Neural progenitor cell (in vitro differentiated cells): ENCODE measurements at regions not wholly inside any gene's neighbourhood (a gene's known extent, or its start where the extent isn't known, plus 50 kb on each side); places are given as distances from the start of the nearest gene placed in this dataset.

Experiments
- DNase-seq: peaks from one replicate; pipeline ENCODE4 v3.0.0-alpha.2; 2016; ENCODE audit warnings: low spot score
- H2AFZ ChIP-seq: fragments of 200-600 bp; sonication (generic); replicated peaks from 2 replicates; pipeline ENCODE4 v1.6.1; 2016; ENCODE audit warnings: antibody characterized with exemption
- H3F3A ChIP-seq: fragments of 200-600 bp; sonication (generic); 2 replicates; pipeline ENCODE4 v1.6.1; 2016; ENCODE audit warnings: antibody characterized with exemption, low read depth
- H3K27ac ChIP-seq: fragments of 200-600 bp; sonication (generic); 2 replicates; pipeline ENCODE4 v1.5.1; 2016; ENCODE audit warnings: mild to moderate bottlenecking
- H3K27me3 ChIP-seq: fragments of 200-600 bp; sonication (generic); 2 replicates; pipeline ENCODE4 v1.6.1; 2016; ENCODE audit warnings: mild to moderate bottlenecking, moderate library complexity
- H3K36me3 ChIP-seq: fragments of 200-600 bp; sonication (generic); 2 replicates; pipeline ENCODE4 v1.5.1; 2016
- H3K4me1 ChIP-seq: fragments of 200-600 bp; sonication (generic); 2 replicates; pipeline ENCODE4 v1.6.1; 2016; ENCODE audit warnings: mixed run types
- H3K4me2 ChIP-seq: fragments of 200-600 bp; sonication (generic); 2 replicates; pipeline ENCODE4 v1.6.1; 2016
- H3K4me3 ChIP-seq: fragments of 200-600 bp; sonication (generic); 2 replicates; pipeline ENCODE4 v1.5.1; 2016
- H3K79me2 ChIP-seq: fragments of 200-600 bp; sonication (generic); 2 replicates; pipeline ENCODE4 v1.6.1; 2016; ENCODE audit warnings: low read depth
- H3K9ac ChIP-seq: fragments of 200-600 bp; sonication (generic); 2 replicates; pipeline ENCODE4 v1.6.1; 2016
- H3K9me3 ChIP-seq: fragments of 200-600 bp; sonication (generic); 2 replicates; pipeline ENCODE4 v1.5.1; 2016; ENCODE audit warnings: low read depth
- H4K20me1 ChIP-seq: fragments of 200-600 bp; sonication (generic); 2 replicates; pipeline ENCODE4 v1.6.1; 2016; ENCODE audit warnings: low read depth
- H3K27ac Mint-ChIP-seq: 3 replicates; pipeline ENCODE4 v1.8.0; 2021; ENCODE audit warnings: mixed read lengths
- H3K27me3 Mint-ChIP-seq: 2 replicates; pipeline ENCODE4 v1.8.0; 2022; ENCODE audit warnings: low read depth, mild to moderate bottlenecking, inconsistent platforms, moderate library complexity, mixed read lengths; ENCODE audit not compliant: insufficient read depth
- H3K36me3 Mint-ChIP-seq: 3 replicates; pipeline ENCODE4 v1.8.0; 2021; ENCODE audit warnings: mixed read lengths
- H3K4me1 Mint-ChIP-seq: 3 replicates; pipeline ENCODE4 v1.8.0; 2021; ENCODE audit warnings: mixed read lengths
- H3K4me3 Mint-ChIP-seq: 3 replicates; pipeline ENCODE4 v1.8.0; 2021; ENCODE audit warnings: mild to moderate bottlenecking, moderate library complexity, mixed read lengths
- H3K9me3 Mint-ChIP-seq: 3 replicates; pipeline ENCODE4 v1.8.0; 2020; ENCODE audit warnings: mixed read lengths
- EZH2 ChIP-seq: fragments of 200-600 bp; sonication (generic); IDR thresholded peaks from 2 replicates; pipeline ENCODE4 v1.6.1; 2017; ENCODE audit warnings: antibody characterized with exemption, mild to moderate bottlenecking, moderate library complexity
- EZH2phosphoT487 ChIP-seq: fragments of 200-600 bp; sonication (generic); IDR thresholded peaks from 2 replicates; pipeline ENCODE4 v1.6.1; 2017; ENCODE audit warnings: antibody characterized with exemption
- TF ChIP-seq, protein P1 (sequence below): fragments of 200-600 bp; sonication (generic); IDR thresholded peaks from 2 replicates; pipeline ENCODE4 v1.5.1; 2017; ENCODE audit warnings: antibody characterized with exemption, mild to moderate bottlenecking

DNA sequence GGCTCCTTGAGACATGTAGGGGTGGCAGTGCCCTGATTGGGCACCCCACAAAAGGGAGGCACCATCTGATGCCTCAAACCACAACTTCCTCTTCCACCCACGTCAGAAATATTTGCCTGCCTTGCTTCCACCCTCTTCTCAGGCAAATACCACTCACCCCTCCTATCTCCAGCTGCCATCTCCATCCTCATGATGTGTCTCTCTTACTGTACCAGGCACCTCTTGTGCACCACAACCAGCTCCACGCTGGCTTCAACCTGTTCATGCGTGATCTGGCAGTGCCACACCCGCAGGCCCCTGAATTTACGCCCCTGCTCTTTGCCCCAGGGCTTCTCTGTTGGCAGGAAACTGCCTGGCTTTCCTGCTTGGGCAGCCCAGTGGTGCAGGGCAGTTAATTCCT is 87.8 kb upstream of the HSPA9 start:
- Histone ChIP-seq H2AFZ (no peak overlapping the region), H3K27me3 (no peaks in the 10 kb centered on the region), H3K4me1 (peaks cover 15% of the 10 kb centered on the region), H3K9ac (no peak overlapping the region), H3K79me2 (no peaks in the 10 kb centered on the region), H3K4me2 (no peak overlapping the region), H3K4me3 (no peak overlapping the region), H3K27ac (no peak overlapping the region), H3F3A (peaks cover 4% of the 10 kb centered on the region), H4K20me1 (no peaks in the 10 kb centered on the region), H3K36me3 (no peaks in the 10 kb centered on the region), H3K9me3 (no peaks in the 10 kb centered on the region)
- Mint-ChIP-seq H3K27me3 (peaks cover 2% of the 10 kb centered on the region), H3K27ac (no peak overlapping the region), H3K4me3 (no peak overlapping the region), H3K36me3 (no peaks in the 10 kb centered on the region), H3K9me3 (no peaks in the 10 kb centered on the region), H3K4me1 (peaks cover 40% of the 10 kb centered on the region)
- DNase-seq, result no peak
- TF ChIP-seq EZH2phosphoT487 (no peak), EZH2 (no peak)
- TF ChIP-seq, protein P1, sequence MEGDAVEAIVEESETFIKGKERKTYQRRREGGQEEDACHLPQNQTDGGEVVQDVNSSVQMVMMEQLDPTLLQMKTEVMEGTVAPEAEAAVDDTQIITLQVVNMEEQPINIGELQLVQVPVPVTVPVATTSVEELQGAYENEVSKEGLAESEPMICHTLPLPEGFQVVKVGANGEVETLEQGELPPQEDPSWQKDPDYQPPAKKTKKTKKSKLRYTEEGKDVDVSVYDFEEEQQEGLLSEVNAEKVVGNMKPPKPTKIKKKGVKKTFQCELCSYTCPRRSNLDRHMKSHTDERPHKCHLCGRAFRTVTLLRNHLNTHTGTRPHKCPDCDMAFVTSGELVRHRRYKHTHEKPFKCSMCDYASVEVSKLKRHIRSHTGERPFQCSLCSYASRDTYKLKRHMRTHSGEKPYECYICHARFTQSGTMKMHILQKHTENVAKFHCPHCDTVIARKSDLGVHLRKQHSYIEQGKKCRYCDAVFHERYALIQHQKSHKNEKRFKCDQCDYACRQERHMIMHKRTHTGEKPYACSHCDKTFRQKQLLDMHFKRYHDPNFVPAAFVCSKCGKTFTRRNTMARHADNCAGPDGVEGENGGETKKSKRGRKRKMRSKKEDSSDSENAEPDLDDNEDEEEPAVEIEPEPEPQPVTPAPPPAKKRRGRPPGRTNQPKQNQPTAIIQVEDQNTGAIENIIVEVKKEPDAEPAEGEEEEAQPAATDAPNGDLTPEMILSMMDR, result no peak

DNA sequence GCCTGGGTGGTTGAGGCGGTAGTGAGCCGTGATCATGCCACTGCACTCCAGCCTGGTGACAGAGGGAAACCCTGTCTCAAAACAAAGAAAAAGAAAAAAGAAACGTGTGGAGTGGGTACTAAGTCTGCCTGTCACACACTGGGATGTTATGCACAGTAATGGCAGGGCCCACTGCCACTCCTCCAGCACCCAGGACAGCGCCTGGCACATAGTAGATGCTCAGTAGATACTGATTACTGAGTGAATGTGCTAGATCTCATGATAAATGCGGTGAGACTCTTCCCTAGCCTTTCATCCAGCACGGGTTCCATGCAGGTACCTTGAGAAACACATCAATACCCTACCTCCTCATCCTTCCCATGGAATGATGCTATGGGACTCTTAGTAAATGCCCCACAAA is 87.4 kb upstream of the HSPA9 start:
- peaks cover 2% of the 10 kb centered on the region for H3K27me3 Mint-ChIP-seq
- H3F3A ChIP-seq, result peaks cover 4% of the 10 kb centered on the region
- no peaks in the 10 kb centered on the region for H3K27me3 ChIP-seq
- no peak for DNase-seq
- H3K4me2 ChIP-seq, result no peak overlapping the region
- H3K36me3 ChIP-seq, result no peaks in the 10 kb centered on the region
- no peak overlapping the region for H3K27ac ChIP-seq
- H3K36me3 Mint-ChIP-seq, result no peaks in the 10 kb centered on the region
- H3K9me3 Mint-ChIP-seq, result no peaks in the 10 kb centered on the region
- no peak overlapping the region for H3K4me3 Mint-ChIP-seq
- H3K4me3 ChIP-seq, result no peak overlapping the region
- no peaks in the 10 kb centered on the region for H3K9me3 ChIP-seq
- H3K4me1 ChIP-seq, result peaks cover 15% of the 10 kb centered on the region
- no peak overlapping the region for H3K27ac Mint-ChIP-seq
- H2AFZ ChIP-seq, result no peak overlapping the region
- no peaks in the 10 kb centered on the region for H3K79me2 ChIP-seq
- TF ChIP-seq EZH2phosphoT487, result no peak
- TF ChIP-seq, protein P1, result no peak
- TF ChIP-seq EZH2, result no peak
- no peaks in the 10 kb centered on the region for H4K20me1 ChIP-seq
- no peak overlapping the region for H3K9ac ChIP-seq
- H3K4me1 Mint-ChIP-seq, result peaks cover 40% of the 10 kb centered on the region

DNA sequence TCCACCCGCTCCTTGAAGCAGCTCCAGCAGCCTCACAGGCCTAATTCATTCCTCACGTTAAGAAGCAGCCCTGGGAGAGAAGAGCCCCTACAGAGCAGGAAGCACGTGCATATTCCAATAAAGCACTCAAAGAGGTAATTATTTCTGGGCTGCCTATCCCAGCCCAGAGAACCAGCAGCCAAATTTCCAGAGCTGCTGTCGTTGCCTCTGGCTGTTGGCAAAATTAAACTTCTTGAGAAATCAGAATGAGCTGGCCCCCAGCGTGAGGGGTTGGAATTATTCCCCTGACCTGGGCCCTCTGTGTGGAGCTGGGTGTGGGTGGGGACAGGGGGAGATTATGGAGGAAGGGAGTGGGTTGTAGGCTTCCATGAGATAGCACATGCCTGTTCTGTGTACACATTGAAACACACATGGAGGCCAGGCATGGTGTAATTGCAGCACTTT is 86.8 kb upstream of the HSPA9 start:
- Histone ChIP-seq H3K4me3 (no peak overlapping the region), H3K4me2 (no peak overlapping the region), H3K36me3 (no peaks in the 10 kb centered on the region), H3K4me1 (peaks cover 15% of the 10 kb centered on the region), H4K20me1 (no peaks in the 10 kb centered on the region), H2AFZ (no peak overlapping the region), H3K27me3 (no peaks in the 10 kb centered on the region), H3K27ac (no peak overlapping the region), H3K79me2 (no peaks in the 10 kb centered on the region), H3K9ac (no peak overlapping the region), H3F3A (peaks cover 4% of the 10 kb centered on the region), H3K9me3 (no peaks in the 10 kb centered on the region)
- no peak overlapping the region for H3K4me3 Mint-ChIP-seq
- peaks cover 4% of the 10 kb centered on the region for H3K27me3 Mint-ChIP-seq
- no peak for DNase-seq
- H3K4me1 Mint-ChIP-seq, result peaks cover 40% of the 10 kb centered on the region
- H3K36me3 Mint-ChIP-seq, result no peaks in the 10 kb centered on the region
- H3K9me3 Mint-ChIP-seq, result no peaks in the 10 kb centered on the region
- no peak overlapping the region for H3K27ac Mint-ChIP-seq
- no peak for TF ChIP-seq EZH2
- TF ChIP-seq, protein P1, result no peak
